NOMO-1 (cell line): ENCODE measurements at regions not wholly inside any gene's neighbourhood (a gene's known extent, or its start where the extent isn't known, plus 50 kb on each side); places are given as distances from the start of the nearest gene placed in this dataset.
A peak's percentile ranks its signal among the peaks of the same experiment; 100 is the strongest.
"Not testable (repeated sequence)": the region's sequence is repeated elsewhere in the genome, so short reads cannot be mapped to it uniquely, and the experiment has no call there.

ENCODE experiments used
- DNase-seq, 2 experiments: peaks; one replicate each; lab custom pipeline; 2025; ENCODE audit not compliant: unreplicated experiment in 2 of 2; lab: John Stamatoyannopoulos, UW

DNA sequence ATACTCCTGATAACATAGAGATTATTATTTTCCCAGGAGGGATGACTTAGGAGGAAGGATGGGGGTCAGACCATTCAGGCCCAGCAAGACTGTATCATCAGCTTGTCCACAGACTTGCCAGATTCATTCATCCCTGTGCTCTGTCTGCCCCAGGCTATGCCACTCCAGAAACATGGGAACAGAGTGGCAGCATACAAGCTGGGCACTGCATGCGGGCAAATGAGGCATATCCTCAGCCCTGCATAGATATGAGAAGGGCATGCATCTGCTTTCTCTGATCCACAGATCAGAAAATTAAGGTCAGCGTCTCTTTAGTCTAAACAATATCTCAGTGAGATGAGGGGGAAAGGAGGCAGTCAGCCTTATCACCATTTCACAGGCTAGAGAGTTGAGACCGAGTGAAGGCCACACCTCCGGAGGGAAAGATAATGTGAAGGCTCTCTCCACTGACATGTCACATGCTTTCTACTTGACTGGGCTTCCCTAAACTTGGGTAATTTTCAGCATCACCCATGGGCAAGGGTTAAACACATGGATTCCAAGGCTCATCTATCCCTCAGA is 140.5 kb downstream of the TFAP2B start:
- no peak for DNase-seq

DNA sequence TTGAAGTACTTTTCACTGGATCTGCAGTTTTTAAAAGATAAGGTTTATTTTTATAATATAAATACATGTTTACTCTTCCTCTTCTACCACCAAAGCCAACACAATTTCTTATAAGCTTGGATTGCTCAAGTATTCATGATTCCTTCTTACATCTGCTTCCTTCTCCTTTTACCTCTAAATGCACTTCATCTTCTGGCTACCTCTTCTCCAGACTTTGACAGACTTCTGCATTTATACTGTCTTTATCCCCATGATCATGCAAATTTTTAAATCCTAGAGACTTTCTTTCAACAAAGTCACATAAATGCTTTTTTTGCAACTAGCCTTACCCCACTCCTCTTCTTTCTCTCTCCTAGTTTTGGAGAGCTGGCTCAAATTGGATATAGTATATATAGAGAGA is 142.9 kb downstream of the TFAP2B start:
- peak; percentile 41 to 85 for DNase-seq

DNA sequence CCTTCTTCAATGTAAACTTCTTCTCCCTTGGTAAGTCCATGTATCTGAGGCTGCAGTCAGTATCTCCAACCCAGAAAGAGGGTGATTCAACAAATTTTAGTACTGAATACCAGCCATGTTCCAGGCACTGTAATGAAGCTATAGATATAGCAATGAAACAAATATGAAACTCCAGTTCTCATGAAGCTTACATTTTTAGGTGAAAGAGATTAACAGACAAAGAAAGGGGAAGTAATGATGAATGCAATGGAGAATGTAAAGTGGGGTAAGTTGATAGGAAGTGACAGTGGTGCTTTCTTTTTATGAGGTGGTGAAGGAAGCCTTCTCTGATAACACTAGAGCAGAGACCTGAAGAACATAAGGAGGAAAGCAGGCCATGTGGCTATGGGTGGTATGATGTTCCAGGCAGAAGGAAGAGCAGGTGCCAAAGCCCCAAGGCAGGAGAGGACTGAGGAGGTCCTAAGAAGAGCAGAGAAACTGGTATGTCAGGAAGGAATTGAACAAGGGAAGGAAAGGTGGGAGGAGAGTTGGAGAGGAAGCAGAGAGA is 143.6 kb downstream of the TFAP2B start:
- DNase-seq, result peak; percentile 61 to 84

DNA sequence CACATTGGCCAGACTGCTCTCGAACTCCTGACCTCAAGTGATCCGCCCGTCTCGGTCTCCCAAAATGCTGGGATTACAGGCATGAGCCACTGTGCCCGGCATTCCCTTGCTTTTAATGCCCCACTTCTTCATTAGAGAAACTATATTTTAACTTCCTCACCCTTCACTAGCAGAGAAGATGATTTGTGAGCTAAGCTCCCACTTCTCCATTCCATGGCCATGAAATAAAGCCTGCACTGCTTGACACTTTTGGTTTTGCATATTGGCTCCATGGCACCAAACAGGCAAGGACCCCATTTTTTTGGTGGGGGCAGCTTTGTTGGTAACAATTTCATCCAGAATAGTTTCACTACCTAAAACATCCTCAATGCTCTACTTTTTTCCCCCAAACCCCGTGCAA is 145.3 kb downstream of the TFAP2B start:
- peak; percentile 71 to 77 for DNase-seq

DNA sequence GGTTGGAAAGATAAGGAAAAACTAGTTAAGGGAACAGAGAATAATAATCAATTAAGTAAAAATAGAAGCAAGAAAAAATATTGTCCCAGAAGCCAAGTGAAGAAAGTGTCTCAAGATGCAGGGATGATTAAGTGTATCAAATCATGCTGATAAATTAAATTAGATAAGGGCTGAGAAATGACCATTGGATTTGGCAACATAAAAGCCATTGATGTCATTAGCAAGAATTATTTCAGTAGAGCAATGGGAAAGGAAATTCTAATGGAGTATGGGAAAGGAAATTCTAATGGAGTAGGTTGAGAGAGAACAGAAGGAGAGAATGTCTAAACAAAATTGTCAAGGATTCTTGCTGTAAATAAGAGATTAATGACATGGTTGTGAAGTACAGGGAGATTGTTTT is 146.8 kb downstream of the TFAP2B start:
- no peak for DNase-seq

DNA sequence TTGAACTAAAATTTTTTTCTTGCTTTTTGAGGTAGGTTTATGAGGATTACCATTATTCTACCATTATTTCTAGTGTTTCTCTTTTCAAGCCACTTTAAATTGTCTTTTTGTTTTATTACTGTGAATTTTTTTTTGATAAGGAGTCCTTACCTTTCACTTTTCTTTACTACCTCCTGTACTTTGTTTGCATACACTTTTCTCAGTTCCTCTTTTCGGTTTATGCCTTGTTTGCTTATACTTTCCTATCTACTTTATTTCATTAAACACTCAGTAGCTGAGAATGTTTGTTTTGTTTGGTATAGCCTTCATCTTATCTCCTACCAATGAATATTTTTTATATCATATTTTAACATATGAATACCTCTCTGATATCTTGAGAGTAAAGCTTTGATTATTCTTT is 147.9 kb downstream of the TFAP2B start:
- peak; percentile 20 to 58 for DNase-seq

DNA sequence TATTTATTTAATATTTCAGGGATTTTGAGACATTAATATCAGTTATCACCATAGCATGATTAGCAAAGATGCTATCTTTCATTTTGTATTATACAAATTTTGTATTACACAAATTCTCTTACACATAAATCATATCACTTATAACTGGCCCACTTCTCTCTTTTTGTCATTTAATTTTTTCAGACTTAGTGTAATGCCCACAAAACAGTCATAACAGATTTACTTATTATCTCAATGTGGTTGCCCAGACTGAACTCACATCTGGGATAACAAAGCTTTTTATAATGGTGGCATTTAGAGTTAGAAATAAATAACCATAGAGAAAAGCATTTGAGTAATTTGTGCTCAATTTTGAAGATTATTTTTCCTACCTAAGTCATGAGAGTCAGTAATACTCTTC is 148.3 kb downstream of the TFAP2B start:
- DNase-seq, result peak in 1 of 2 experiments; percentile 26

DNA sequence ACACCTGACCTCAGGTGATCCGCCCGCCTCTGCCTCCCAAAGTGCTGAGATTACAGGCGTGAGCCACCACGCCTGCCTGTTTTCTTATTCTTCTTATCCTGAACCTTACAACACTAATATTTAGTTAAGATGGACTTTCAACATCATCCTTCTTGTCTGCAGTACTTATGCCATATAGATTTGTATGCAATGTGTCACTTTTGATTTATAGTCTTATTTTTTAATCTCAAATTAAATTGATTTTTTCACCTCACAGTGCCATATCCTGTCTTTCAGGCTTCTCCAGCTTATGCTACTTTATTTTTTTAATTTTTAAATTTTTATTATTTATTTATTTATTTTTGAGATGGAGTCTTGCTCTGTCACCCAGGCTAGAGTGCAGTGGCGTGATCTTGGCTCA is 149.6 kb downstream of the TFAP2B start:
- DNase-seq, result not testable (repeated sequence)

DNA sequence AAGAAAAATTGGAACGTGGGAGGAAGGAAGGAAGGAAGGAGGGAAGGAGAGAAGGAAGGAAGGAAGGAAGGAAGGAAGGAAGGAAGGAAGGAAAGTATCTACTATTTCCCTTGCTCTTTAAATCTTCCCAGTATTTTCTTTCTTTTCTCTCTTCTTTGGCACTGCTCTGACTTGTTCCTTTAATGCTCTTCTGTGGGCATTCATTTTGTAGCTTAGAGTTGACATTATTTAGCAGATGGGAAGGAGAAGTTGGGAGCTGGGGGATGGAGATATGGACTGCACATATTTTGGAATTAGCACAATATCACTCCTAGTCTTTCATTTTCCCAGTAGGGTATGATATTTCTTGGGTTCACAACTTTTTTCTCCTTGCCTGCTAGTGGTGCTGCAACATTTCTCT is 152.2 kb downstream of the TFAP2B start:
- DNase-seq, result no peak

DNA sequence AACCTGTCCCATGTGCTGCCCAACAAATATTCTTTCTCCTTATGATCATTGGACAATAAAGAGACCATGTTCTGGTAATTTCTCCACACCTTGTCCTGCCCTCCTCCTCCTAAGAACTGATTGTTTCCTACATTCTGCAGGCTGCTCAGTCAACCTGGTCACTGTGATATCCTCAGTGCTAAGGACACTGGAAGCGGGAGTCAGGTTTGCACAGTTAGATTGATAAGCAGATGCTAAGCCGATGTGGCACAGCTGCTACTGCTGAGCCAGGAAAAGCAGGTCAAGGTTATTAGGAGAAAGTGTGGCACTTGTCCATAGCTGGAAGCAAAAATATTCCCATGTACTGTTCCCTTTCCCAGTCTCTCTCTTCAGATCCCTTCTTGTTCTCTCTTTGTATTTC is 154.8 kb downstream of the TFAP2B start:
- DNase-seq, result no peak

DNA sequence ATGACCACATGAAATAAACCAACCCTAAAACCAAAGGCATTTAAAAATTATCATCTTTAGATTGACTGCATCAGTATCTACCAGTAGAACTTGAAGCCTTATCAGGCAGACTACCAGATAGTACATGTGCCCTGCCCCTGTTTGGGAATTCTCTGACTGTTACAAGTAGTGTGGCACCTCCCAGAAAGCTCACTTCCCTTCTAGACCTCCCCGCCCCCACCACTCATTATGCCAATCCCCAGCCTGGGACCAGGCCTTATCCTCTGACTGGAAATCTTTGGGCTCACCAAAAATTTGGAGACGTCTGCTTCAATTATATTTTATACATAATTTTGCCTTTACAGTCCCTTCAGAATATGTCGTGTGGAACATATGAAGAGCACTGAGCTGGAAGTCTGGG is 155.6 kb downstream of the TFAP2B start:
- no peak for DNase-seq

DNA sequence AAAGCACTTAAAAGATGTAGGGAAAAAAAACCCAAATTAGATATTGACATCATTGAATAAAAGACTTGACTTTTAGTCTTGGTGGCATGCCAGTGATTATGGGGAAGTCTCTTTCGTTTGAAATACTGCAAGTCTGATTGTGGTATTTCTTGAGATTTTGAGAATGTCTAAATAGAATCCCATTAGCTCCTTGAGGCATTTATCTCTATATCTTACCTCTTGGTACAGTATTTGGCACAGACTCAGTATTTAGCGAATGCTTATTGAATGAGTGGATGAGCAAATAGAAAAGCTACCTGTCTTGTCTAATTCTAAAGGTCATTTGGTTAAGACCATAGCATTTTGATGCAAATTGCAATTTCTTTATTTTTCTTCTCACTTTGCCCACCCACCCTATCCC is 156.5 kb downstream of the TFAP2B start:
- DNase-seq, result no peak

DNA sequence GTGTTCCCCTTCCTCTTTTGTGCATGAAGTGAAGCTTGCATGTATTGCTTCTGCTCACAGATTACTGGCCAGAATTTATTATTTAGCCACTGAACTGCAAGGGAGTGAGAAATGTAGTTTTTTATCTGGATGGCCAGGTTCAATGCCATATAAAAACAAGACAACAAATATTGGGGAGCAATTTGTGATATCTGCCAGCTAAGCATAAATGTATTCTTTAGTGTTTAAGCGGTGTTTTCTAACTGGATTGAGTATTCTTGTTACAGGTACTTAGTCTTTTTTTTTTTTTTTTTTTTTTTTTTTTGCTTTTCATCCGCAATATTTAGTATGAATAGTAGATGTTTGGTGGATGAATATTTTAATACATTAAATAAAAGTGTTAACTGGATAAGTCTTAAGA is 158.2 kb downstream of the TFAP2B start:
- no peak for DNase-seq

DNA sequence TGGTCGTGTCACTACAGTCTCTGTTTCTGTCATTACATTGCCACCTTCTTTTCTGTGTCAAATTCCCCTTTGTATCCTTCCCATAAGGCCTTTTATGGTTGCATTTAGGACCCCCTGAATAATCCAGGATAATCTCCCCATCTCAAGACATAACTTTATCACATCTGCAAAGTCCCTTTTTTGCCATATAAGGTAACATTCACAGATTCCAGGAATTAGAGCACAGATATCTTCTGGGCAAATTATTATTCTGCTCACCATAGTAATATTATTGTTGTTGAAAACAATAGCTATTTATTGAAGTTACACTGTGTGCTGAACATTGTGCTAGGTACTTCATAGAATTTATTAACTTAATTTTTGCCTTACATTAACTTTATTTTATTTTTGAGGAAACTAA is 159.1 kb downstream of the TFAP2B start:
- DNase-seq, result no peak

DNA sequence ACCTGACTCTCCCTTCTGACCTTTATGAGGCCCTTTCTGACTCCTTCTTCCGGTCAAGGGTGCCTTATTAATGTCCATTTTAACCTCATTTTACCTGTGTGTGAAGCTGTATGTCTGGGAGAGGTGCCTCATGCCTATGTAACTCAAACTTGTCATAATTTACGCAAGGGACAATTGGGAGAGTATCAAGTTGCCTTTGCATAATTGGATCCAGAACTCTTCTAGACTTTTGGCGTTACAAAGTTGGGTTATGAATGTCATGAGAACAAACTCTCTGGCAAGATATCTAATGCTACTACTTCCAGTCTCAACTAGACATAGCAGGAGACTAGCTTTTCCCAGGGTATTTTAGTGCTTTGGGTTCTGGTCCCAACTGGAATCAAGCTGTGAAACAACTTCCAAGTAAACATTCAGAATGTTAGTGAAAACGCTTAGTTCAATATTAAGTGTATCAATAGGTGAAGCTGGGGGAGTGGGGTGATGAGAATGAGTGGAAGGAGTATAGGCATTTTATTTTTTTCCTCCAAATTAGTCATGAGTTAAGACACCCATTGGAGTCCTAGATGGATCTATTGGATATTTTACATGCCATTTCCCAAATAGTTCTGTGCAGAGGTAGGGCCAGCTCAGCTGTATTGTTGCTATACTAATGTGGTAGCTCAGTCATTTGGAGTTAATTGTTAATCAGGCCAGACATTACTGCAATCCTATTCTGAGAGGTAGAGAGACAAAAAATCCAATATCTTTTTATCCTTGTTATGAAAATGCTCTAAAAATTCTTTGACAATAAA is 159.9 kb downstream of the TFAP2B start:
- no peak for DNase-seq

DNA sequence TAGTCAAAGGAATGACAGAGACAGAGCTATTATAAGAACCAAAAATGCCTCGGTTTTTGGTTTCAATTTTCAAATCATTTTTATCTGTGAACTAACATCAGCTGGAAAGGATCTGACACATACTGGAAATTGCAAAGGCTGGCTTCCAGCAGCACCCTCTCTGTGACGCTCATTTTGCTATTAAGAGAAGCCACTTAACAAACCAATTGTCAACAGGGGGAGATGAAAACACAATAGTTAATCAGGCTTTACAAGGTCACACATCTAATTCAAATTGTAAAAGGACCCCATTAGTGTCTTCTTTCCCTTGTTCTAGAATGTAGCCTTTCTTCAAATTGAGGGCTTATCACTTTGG is 160.5 kb downstream of the TFAP2B start:
- no peak for DNase-seq

DNA sequence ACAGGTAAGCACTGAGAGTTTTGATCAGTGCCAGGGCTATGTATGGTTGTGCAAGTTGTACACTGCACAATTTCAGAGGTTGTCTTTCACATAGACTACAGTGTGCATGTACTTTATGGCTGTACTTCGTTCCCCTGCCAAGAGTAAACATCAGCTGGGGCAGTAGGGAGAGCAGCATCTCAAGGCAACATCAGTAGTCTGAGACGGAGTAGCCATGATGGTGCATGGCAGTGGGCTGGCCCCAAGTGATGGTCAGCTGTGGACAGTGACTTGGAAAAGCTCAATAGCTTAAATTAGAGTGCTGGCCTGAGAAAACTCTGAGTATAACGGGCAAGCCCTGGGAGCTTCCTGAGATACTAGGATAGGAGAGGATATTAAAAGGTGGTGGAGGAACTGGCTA is 165.5 kb downstream of the TFAP2B start:
- no peak for DNase-seq

DNA sequence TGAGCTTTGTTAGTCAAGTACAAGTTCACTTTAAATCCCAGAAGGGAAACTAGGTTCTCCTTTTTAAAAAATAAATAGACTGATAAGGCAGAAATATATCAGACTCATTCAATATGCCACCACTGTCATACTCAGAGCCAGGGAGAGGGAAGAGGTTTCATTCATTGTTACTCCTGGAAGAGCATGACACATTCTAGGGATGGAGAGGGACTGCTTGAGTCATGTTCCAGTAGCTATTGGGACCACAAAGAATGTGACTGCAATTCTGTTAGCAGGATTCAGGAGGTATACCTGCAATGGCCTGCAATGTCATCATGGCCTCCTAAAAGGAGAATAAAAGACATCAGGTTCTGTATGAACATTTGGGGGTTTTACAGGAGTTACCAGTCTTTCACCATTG is 167.6 kb downstream of the TFAP2B start:
- no peak for DNase-seq

DNA sequence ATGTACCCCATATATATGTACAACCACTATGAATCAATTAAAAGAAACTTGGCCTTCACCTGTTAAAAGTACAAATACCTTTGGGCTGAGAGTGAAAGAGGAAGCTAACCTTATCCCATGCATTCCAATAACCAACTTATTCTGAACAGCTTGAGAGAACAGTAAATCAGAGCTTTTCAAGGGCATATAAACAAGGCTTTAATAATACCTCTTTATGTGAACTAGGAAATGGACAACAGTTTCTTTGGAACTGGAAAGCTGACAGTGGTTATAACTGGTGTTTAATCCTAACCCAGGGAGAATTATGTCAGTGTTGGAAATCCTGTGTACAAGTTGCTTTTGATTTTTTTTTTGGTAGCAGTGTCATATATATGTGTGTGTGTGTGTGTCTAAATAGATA is 170.5 kb downstream of the TFAP2B start:
- no peak for DNase-seq

DNA sequence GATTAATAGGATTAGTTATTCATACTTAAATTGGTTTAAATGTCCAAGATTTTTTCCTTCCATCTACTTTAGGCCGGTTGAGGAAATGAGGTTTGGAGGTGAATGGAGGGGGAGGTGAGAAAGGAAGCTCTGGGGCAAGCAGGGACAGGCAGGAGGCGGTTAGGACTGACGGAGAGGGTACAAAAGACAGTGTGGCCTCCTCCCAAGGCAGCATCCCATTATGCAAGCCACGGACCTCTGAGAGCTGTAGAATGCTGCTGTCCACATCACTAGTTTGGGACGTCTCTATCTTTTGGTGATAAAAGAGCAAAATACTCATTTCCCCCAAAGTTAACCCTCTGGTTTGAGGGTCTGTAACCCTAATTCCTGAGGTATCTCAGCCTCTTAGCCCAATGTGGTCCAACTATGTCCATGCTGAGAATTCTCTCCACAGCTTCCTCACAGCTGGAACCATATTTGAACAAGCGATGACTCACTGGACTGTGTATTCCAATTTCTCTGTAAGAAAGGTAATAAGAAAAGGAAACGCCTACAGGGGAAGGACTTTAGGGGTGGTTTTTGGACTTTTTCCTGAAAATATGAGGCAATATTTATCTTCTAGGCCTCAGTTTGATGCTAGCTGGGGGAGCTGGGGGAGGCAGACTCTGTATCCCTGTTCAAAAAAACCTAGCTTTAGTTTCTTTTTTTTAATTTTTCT is 172.2 kb downstream of the TFAP2B start:
- no peak for DNase-seq

DNA sequence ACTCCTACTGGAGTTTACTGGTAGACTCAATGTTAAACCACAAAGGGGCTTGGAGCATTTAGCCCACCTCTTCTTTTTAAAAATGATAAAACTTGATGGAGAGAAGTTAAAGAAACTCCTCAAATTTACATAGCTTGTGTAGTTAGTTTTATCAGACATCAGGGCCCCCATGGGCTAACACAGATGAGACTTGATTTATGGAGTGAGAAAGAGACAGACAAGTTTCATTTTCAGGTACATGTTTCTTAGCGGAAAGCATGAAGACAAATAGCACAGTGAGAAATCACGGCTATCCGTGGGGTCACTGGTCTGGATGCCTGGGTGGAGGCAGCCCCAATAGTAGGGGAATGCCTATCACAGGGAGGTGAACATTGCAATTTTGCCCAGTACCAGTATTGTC is 173.6 kb downstream of the TFAP2B start:
- DNase-seq, result no peak
